Lung (tissue), 11 donors: ENCODE measurements at regions not wholly inside any gene's neighbourhood (a gene's known extent, or its start where the extent isn't known, plus 50 kb on each side); places are given as distances from the start of the nearest gene placed in this dataset.

Experiments
- ATAC-seq: fragments of 200-7000 bp; cut with Tn5 transposase; one replicate; pipeline ENCODE4 v1.9.1; 2020; ENCODE audit warnings: moderate number of reproducible peaks; ENCODE audit not compliant: insufficient read depth, low FRiP score
- DNase-seq, 3 donors: peaks; one replicate each; pipeline ENCODE4 v3.0.0-alpha.2; 2013 to 2017
- H3K27ac ChIP-seq, 2 donors: one replicate each; pipeline ENCODE4 v1.5.1; 2013; ENCODE audit warnings: mild to moderate bottlenecking in 2 of 2, moderate library complexity in 2 of 2, control low read depth in 1 of 2, inconsistent platforms in 1 of 2, low read depth in 1 of 2, low read length in 1 of 2
- H3K27me3 ChIP-seq, 3 donors: one replicate each; pipeline ENCODE4 v1.5.1; 2013; ENCODE audit warnings: low read length in 2 of 3; ENCODE audit not compliant: control insufficient read depth in 3 of 3, insufficient read depth in 3 of 3
- H3K36me3 ChIP-seq, 4 donors: one replicate each; pipeline ENCODE4 v1.5.1; 2013; ENCODE audit warnings: low read length in 4 of 4, mild to moderate bottlenecking in 1 of 4, moderate library complexity in 1 of 4; ENCODE audit not compliant: control insufficient read depth in 4 of 4, insufficient read depth in 4 of 4
- H3K4me1 ChIP-seq, 5 donors: one replicate each; pipeline ENCODE4 v1.5.1; 2013; ENCODE audit warnings: low read length in 5 of 5, mild to moderate bottlenecking in 2 of 5, moderate library complexity in 1 of 5; ENCODE audit not compliant: control insufficient read depth in 5 of 5, insufficient read depth in 5 of 5
- H3K4me3 ChIP-seq: one replicate; pipeline ENCODE4 v1.5.1; 2013; ENCODE audit warnings: mild to moderate bottlenecking, control low read depth, moderate library complexity
- H3K9ac ChIP-seq, 2 donors: one replicate each; pipeline ENCODE4 v1.5.1; 2013; ENCODE audit warnings: low read length in 2 of 2, control low read depth in 1 of 2; ENCODE audit not compliant: insufficient read depth in 1 of 2
- H3K9me3 ChIP-seq, 4 donors: one replicate each; pipeline ENCODE4 v1.5.1; 2013; ENCODE audit warnings: low read length in 3 of 4, mild to moderate bottlenecking in 1 of 4, moderate library complexity in 1 of 4; ENCODE audit not compliant: control insufficient read depth in 4 of 4, insufficient read depth in 3 of 4
- WGBS, 2 donors: extraction: QIAGEN DNeasy Blood & Tissue Kit; methylation state at CpG; one replicate each; pipeline ENCODE4 v1.1.7; 2013; 5-methylcytosine and 5-hydroxymethylcytosine counted together
- TF ChIP-seq, protein P1 (sequence below): IDR thresholded peaks from 2 replicates; pipeline ENCODE4 v1.5.1; 2012; ENCODE audit warnings: mild to moderate bottlenecking; ENCODE audit errors: control extremely low read depth, extremely low read depth
- donor health status: control.
- donor health status: control.
- donor health status: Bipolar disorder and iron deficiency.
- donor health status: healthy.
- donor health status: DM: yes; HTN: yes; CAD: no.

GRCh38 chr18:45349467-45349866 lies 265.8 kb upstream of the SLC14A2 start:
- H3K9me3 ChIP-seq, result peaks cover 0 to 3% (median 0%) of the 10 kb centered on the region in 4 donors
- no peaks in the 10 kb centered on the region for H3K27me3 ChIP-seq
- H3K36me3 ChIP-seq, result no peaks in the 10 kb centered on the region
- H3K27ac ChIP-seq, result no peak overlapping the region
- H3K9ac ChIP-seq, result no peak overlapping the region
- WGBS, 2 donors, result 88% methylated on average over 2 of the region's 2 CpGs
- DNase-seq, result no peak
- H3K4me3 ChIP-seq, result no peak overlapping the region
- TF ChIP-seq, protein P1, sequence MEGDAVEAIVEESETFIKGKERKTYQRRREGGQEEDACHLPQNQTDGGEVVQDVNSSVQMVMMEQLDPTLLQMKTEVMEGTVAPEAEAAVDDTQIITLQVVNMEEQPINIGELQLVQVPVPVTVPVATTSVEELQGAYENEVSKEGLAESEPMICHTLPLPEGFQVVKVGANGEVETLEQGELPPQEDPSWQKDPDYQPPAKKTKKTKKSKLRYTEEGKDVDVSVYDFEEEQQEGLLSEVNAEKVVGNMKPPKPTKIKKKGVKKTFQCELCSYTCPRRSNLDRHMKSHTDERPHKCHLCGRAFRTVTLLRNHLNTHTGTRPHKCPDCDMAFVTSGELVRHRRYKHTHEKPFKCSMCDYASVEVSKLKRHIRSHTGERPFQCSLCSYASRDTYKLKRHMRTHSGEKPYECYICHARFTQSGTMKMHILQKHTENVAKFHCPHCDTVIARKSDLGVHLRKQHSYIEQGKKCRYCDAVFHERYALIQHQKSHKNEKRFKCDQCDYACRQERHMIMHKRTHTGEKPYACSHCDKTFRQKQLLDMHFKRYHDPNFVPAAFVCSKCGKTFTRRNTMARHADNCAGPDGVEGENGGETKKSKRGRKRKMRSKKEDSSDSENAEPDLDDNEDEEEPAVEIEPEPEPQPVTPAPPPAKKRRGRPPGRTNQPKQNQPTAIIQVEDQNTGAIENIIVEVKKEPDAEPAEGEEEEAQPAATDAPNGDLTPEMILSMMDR, result no peak
- peaks cover 0 to 2% (median 0%) of the 10 kb centered on the region in 5 donors for H3K4me1 ChIP-seq
- ATAC-seq, result no peak

- H3K9me3 ChIP-seq, result peaks cover 0 to 3% (median 0%) of the 10 kb centered on the region in 4 donors
- H3K4me3 ChIP-seq, result no peak overlapping the region
- 88 to 96% methylated on average over 11 of the region's 11 CpGs for WGBS, 2 donors
- H3K4me1 ChIP-seq, result peaks cover 0 to 2% (median 0%) of the 10 kb centered on the region in 5 donors
- H3K27ac ChIP-seq, result no peak overlapping the region
- no peaks in the 10 kb centered on the region for H3K36me3 ChIP-seq
- H3K9ac ChIP-seq, result no peak overlapping the region
- no peak for ATAC-seq
- no peaks in the 10 kb centered on the region for H3K27me3 ChIP-seq
- no peak for DNase-seq
- TF ChIP-seq, protein P1, result no peak
Observed at GRCh38 chr18:45350404-45351156, 264.7 kb upstream of the SLC14A2 start.

GRCh38 chr18:45352874-45353273 lies 262.4 kb upstream of the SLC14A2 start:
- Histone ChIP-seq H3K9ac (no peak overlapping the region), H3K27ac (no peak overlapping the region), H3K27me3 (no peaks in the 10 kb centered on the region), H3K4me3 (no peak overlapping the region), H3K36me3 (no peaks in the 10 kb centered on the region), H3K9me3 (peaks cover 0 to 3% (median 0%) of the 10 kb centered on the region in 4 donors), H3K4me1 (peaks cover 0 to 2% (median 0%) of the 10 kb centered on the region in 5 donors)
- ATAC-seq, result no peak
- WGBS, 2 donors, result 71 to 89% methylated on average over 5 of the region's 5 CpGs
- DNase-seq, result no peak
- TF ChIP-seq, protein P1, result no peak
